Testis (tissue), 2 donors: ENCODE measurements at regions not wholly inside any gene's neighbourhood (a gene's known extent, or its start where the extent isn't known, plus 50 kb on each side); places are given as distances from the start of the nearest gene placed in this dataset.

Source experiments
- CTCF ChIP-seq, 3 experiments: fragments of 450-650 bp in 2 of 3; fragments of 200-600 bp in 1 of 3; sonication (generic) in 1 of 3; IDR thresholded peaks; one replicate each; pipeline ENCODE4 v1.5.1; 2016 to 2019; ENCODE audit warnings: antibody characterized with exemption in 3 of 3, mild to moderate bottlenecking in 2 of 3, moderate library complexity in 1 of 3
- POLR2A ChIP-seq: fragments of 450-650 bp; IDR thresholded peaks from one replicate; pipeline ENCODE4 v1.6.1; 2017; ENCODE audit warnings: antibody characterized with exemption, mild to moderate bottlenecking, moderate library complexity

GRCh38 chr1:232287676-232288569, 342.0 kb downstream of the SIPA1L2 start:
- no peak for TF ChIP-seq POLR2A
- TF ChIP-seq CTCF (IDR thresholded peaks at IDR 0.05), result no peak
